LNCaP clone FGC (cell line): ENCODE measurements at regions not wholly inside any gene's neighbourhood (a gene's known extent, or its start where the extent isn't known, plus 50 kb on each side); places are given as distances from the start of the nearest gene placed in this dataset.

Experiments
- DNase-seq: peaks from one replicate; pipeline ENCODE4 v3.0.0-alpha.2; 2011; ENCODE audit warnings: low read depth
- H3K4me3 ChIP-seq: 2 replicates; pipeline ENCODE4 v1.5.1; 2011; ENCODE audit warnings: mild to moderate bottlenecking, low read depth, low read length, control low read depth
- TF ChIP-seq, protein P1 (sequence below): IDR thresholded peaks from 2 replicates; pipeline ENCODE4 v1.5.1; 2012; ENCODE audit warnings: mild to moderate bottlenecking; ENCODE audit not compliant: control insufficient read depth, insufficient read depth; ENCODE audit errors: extremely low read depth

DNA sequence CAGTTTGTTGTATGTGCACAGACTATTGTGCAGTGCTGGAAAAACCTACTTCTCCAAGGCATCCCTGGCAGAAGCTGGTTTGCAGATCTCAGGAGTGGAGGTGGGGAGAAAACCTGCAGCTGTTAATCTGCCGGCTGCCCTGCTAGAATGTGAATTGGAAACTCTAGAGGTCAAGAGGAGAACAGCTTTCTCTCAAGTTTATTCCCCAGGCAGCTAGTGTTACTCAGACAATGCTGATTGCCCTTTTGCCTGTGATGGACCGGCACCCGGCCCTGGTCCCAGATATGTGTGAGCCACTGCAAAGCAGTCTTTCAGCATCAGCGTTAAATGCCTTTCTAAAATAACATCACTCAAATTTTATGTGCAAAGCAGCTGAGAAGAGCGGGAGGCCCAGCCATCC lies 129.7 kb upstream of the TPM1 start:
- DNase-seq: no peak
- TF ChIP-seq, protein P1, sequence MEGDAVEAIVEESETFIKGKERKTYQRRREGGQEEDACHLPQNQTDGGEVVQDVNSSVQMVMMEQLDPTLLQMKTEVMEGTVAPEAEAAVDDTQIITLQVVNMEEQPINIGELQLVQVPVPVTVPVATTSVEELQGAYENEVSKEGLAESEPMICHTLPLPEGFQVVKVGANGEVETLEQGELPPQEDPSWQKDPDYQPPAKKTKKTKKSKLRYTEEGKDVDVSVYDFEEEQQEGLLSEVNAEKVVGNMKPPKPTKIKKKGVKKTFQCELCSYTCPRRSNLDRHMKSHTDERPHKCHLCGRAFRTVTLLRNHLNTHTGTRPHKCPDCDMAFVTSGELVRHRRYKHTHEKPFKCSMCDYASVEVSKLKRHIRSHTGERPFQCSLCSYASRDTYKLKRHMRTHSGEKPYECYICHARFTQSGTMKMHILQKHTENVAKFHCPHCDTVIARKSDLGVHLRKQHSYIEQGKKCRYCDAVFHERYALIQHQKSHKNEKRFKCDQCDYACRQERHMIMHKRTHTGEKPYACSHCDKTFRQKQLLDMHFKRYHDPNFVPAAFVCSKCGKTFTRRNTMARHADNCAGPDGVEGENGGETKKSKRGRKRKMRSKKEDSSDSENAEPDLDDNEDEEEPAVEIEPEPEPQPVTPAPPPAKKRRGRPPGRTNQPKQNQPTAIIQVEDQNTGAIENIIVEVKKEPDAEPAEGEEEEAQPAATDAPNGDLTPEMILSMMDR: no peak
- H3K4me3 ChIP-seq: no peak overlapping the region

DNA sequence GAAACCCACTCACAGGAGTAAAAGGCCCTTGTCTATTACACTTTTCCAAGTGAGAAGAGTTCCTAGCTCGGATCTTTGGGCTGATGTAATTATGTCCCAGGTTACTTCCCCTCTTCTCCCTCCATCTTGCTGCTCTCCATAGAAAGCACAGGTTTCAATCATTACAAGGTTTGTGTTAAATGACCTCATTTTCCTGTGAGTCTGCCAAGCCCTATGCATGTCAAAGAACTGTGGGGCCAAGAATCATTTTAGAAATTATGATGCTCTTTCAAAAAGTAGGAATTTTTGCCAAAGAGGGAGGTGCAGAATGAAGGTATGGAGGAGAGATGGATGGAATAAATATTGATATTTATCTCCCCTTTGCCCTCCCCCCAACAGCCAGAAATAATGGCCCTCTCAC lies 129.3 kb upstream of the TPM1 start:
- no peak overlapping the region for H3K4me3 ChIP-seq
- TF ChIP-seq, protein P1: no peak
- no peak for DNase-seq

GRCh38 chr15:62914461-62915079 lies 128.0 kb upstream of the TPM1 start:
- no peak overlapping the region for H3K4me3 ChIP-seq
- DNase-seq: no peak
- TF ChIP-seq, protein P1: no peak

DNA sequence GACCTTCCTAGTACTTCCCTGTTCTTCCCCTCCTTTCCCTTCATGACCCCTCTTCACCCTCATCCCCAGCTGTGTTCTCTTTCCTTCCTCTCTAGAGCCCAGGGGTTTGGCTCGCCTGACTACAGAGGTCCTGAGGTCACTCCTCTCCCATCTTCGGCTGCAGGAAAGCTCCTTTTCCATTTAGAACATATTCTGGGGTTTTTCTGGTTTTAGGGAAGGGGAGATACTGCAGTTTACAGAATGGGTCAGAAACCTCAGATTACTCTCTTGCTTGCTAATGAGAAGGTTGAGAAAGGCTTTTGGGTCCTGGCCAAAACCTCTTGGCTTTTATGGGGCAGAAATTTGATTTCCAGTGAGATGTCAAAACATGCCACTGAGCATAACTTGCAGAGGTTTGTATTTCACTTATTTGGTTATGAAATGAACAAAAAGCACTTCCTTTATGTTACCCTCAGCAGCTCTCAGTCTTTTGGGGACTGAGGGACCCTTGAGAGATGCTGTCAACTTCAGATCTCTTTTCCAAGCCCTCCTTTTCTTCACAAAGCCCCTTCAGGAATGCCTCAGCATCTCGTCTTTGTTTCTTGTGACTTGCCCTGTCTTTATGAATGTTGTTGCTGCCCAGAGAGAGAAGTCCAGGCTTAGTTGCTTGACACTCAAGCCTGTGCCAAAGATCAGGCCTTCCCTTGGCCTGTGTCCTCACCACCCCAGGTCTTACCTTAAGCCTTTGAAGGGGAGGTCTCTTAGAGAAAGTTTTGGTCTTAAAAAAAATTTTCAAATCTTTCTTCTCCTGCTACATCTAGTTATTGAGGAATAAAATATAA lies 121.7 kb upstream of the TPM1 start:
- TF ChIP-seq, protein P1: no peak
- no peak overlapping the region for H3K4me3 ChIP-seq
- no peak for DNase-seq

- DNase-seq: no peak
- TF ChIP-seq, protein P1: no peak
- H3K4me3 ChIP-seq: no peak overlapping the region
Observed at GRCh38 chr15:62922514-62922913, 120.0 kb upstream of the TPM1 start.

DNA sequence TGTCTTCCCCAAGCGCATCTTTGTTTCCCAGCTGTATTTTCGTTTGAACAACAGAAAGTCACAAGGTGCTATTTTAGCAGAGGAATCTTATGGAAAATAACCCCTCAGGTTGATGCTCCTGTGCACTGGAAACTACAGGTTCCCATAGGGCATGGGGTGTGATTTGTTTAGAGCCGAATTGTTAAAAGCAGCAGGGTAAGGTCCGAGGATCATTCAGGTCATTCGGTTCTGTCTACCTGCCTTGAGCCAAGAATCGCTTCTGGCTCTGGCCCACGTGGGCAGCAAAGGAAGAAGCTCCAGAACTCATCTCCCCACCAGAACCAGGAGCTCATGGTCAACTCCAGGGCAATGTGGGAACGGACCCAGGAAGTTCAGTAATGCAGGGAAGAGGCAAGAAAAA lies 116.7 kb upstream of the TPM1 start:
- no peak overlapping the region for H3K4me3 ChIP-seq
- DNase-seq: no peak
- TF ChIP-seq, protein P1: no peak
